ENCODE measurements at regions not wholly inside any gene's neighbourhood (a gene's known extent, or its start where the extent isn't known, plus 50 kb on each side); places are given as distances from the start of the nearest gene placed in this dataset.

DNA sequence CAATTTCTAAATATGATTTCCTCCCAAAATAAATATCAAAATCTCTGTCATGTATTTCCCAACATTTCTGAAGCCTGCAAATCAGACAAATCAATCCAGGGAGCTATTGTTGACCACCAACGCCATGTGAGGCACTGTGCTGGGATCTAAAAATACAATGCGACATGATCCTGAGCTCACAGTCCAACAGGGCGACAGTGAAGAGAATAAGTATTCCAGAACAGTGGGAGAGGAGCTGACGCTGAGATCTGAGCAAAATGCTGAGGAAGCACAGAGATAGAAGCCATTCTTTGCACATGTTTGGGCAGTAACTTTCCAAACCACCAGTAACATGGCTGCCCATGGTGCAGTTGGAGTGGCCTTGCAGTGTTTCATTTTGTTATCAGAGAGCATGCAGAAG lies 412.5 kb downstream of the LRATD1 start (continued):
- TF ChIP-seq, protein P1, sequence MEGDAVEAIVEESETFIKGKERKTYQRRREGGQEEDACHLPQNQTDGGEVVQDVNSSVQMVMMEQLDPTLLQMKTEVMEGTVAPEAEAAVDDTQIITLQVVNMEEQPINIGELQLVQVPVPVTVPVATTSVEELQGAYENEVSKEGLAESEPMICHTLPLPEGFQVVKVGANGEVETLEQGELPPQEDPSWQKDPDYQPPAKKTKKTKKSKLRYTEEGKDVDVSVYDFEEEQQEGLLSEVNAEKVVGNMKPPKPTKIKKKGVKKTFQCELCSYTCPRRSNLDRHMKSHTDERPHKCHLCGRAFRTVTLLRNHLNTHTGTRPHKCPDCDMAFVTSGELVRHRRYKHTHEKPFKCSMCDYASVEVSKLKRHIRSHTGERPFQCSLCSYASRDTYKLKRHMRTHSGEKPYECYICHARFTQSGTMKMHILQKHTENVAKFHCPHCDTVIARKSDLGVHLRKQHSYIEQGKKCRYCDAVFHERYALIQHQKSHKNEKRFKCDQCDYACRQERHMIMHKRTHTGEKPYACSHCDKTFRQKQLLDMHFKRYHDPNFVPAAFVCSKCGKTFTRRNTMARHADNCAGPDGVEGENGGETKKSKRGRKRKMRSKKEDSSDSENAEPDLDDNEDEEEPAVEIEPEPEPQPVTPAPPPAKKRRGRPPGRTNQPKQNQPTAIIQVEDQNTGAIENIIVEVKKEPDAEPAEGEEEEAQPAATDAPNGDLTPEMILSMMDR (conservative IDR thresholded peaks at IDR 0.05; ENCODE audit: low read depth in 2 of 2): no peak
- no peak for TF ChIP-seq ZNF114 (CRISPR knock-in tag; IDR thresholded peaks at IDR 0.05)
- no peak for TF ChIP-seq POLR2AphosphoS5 (IDR thresholded peaks at IDR 0.05; ENCODE audit: low read depth)

DNA sequence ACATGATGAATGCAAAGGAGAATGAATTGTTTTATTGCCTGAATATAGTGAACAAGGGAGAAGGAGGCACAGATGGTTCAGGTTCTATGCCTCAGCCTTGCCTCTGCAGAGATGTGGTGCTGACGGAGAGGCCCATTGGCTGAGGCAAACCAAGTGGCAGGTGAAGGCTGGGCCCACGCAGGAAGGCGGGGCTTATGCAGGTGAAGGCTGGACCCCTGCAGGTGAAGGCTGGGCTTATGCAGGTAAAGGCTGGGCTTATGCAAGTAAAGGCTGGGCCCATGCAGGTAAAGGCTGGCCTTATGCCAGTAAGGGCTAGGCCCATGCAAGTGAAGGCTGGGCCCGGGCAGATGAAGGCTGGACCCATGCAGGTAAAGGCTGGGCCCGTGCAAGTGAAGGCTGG lies 414.7 kb downstream of the LRATD1 start:
- H3K27me3 Mint-ChIP-seq (ENCODE audit: insufficient read depth, low read depth, poor library complexity): peaks cover 12% of the 10 kb centered on the region
- H3K36me3 ChIP-seq (ENCODE audit: insufficient read depth): no peaks in the 10 kb centered on the region
- no peaks in the 10 kb centered on the region for H3K9me3 Mint-ChIP-seq
- no peak overlapping the region for H3K4me3 Mint-ChIP-seq
- ATAC-seq (peak; percentile 30), DNase-seq (ENCODE audit: low spot score) (peak; percentile 49)
- no peaks in the 10 kb centered on the region; the same call in 2 of the 3 replicates for H3K36me3 Mint-ChIP-seq (ENCODE audit: low read depth)
- no peak overlapping the region for H3K27ac Mint-ChIP-seq
- 0 out of 2 replicates have a peak, but pooled peaks cover 3% of the 10 kb centered on the region for H3K9me2 ChIP-seq (ENCODE audit: insufficient read depth)
- H3K4me1 ChIP-seq (ENCODE audit: insufficient read depth): peaks cover 33% of the 10 kb centered on the region
- no peaks in the 10 kb centered on the region for H3K79me2 ChIP-seq (replicated peaks; ENCODE audit: insufficient read depth)
- H3K4me3 ChIP-seq: no peak overlapping the region
- no peaks in the 10 kb centered on the region for H3F3A ChIP-seq (replicated peaks; ENCODE audit: low read depth)
- H3K4me2 ChIP-seq: no peak overlapping the region
- H2AFZ ChIP-seq: no peak overlapping the region
- no peaks in the 10 kb centered on the region for H3K27me3 ChIP-seq (ENCODE audit: insufficient read depth)
- TF ChIP-seq EZH2phosphoT487 (IDR thresholded peaks at IDR 0.05; ENCODE audit: unreplicated experiment) (no peak), ZNF114 (CRISPR knock-in tag; IDR thresholded peaks at IDR 0.05) (no peak), NANOG (IDR thresholded peaks at IDR 0.05; ENCODE audit: borderline replicate concordance) (no peak)
- TF ChIP-seq, protein P2, sequence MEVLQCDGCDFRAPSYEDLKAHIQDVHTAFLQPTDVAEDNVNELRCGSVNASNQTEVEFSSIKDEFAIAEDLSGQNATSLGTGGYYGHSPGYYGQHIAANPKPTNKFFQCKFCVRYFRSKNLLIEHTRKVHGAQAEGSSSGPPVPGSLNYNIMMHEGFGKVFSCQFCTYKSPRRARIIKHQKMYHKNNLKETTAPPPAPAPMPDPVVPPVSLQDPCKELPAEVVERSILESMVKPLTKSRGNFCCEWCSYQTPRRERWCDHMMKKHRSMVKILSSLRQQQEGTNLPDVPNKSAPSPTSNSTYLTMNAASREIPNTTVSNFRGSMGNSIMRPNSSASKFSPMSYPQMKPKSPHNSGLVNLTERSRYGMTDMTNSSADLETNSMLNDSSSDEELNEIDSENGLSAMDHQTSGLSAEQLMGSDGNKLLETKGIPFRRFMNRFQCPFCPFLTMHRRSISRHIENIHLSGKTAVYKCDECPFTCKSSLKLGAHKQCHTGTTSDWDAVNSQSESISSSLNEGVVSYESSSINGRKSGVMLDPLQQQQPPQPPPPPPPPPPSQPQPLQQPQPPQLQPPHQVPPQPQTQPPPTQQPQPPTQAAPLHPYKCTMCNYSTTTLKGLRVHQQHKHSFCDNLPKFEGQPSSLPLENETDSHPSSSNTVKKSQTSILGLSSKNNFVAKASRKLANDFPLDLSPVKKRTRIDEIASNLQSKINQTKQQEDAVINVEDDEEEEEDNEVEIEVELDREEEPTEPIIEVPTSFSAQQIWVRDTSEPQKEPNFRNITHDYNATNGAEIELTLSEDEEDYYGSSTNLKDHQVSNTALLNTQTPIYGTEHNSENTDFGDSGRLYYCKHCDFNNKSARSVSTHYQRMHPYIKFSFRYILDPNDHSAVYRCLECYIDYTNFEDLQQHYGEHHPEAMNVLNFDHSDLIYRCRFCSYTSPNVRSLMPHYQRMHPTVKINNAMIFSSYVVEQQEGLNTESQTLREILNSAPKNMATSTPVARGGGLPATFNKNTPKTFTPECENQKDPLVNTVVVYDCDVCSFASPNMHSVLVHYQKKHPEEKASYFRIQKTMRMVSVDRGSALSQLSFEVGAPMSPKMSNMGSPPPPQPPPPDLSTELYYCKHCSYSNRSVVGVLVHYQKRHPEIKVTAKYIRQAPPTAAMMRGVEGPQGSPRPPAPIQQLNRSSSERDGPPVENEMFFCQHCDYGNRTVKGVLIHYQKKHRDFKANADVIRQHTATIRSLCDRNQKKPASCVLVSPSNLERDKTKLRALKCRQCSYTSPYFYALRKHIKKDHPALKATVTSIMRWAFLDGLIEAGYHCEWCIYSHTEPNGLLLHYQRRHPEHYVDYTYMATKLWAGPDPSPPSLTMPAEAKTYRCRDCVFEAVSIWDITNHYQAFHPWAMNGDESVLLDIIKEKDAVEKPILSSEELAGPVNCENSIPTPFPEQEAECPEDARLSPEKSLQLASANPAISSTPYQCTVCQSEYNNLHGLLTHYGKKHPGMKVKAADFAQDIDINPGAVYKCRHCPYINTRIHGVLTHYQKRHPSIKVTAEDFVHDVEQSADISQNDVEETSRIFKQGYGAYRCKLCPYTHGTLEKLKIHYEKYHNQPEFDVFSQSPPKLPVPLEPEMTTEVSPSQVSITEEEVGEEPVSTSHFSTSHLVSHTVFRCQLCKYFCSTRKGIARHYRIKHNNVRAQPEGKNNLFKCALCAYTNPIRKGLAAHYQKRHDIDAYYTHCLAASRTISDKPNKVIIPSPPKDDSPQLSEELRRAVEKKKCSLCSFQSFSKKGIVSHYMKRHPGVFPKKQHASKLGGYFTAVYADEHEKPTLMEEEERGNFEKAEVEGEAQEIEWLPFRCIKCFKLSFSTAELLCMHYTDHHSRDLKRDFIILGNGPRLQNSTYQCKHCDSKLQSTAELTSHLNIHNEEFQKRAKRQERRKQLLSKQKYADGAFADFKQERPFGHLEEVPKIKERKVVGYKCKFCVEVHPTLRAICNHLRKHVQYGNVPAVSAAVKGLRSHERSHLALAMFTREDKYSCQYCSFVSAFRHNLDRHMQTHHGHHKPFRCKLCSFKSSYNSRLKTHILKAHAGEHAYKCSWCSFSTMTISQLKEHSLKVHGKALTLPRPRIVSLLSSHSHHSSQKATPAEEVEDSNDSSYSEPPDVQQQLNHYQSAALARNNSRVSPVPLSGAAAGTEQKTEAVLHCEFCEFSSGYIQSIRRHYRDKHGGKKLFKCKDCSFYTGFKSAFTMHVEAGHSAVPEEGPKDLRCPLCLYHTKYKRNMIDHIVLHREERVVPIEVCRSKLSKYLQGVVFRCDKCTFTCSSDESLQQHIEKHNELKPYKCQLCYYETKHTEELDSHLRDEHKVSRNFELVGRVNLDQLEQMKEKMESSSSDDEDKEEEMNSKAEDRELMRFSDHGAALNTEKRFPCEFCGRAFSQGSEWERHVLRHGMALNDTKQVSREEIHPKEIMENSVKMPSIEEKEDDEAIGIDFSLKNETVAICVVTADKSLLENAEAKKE (CRISPR knock-in tag; IDR thresholded peaks at IDR 0.05): no peak
- no peaks in the 10 kb centered on the region for H4K20me1 ChIP-seq (replicated peaks; ENCODE audit: insufficient read depth)
- no peak overlapping the region for H3K27ac ChIP-seq (ENCODE audit: low read depth)
- peaks cover 56% of the 10 kb centered on the region for H3K4me1 Mint-ChIP-seq

All from GM23338 (cell line).